ENCODE measurements at regions not wholly inside any gene's neighbourhood (a gene's known extent, or its start where the extent isn't known, plus 50 kb on each side); places are given as distances from the start of the nearest gene placed in this dataset.

DNA sequence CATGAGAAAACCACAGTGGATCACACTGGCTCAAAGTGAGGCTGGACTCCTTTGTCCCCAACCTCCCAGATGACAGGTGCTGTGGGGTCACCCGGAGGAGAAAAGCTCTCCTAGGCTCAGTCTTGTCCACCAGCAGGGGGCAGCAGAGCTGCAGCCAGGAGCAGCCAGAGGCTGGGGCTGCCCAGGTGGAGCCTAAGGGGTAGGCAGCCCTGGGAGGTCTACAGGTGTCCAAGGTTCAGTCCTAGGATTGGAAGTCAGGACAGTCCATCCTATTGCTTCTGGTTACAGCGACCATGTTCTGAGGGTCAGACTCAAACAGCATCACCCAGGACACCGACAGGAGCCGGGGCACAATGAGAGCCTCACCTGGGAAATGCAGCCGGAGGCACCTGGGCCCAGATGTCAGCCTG, 77.6 kb upstream of the IGLL5 start:
- no peaks in the 10 kb centered on the region for H3K27me3 ChIP-seq (ENCODE audit: low read depth, low read length)
- H3K4me3 ChIP-seq (ENCODE audit: low read depth in 1 of 2, low read length in 2 of 2): no peak overlapping the region
- no peaks in the 10 kb centered on the region for H3K4me1 ChIP-seq (ENCODE audit: control insufficient read depth in 1 of 2, insufficient read depth in 2 of 2, low read length in 2 of 2)
- H3K36me3 ChIP-seq (ENCODE audit: control insufficient read depth in 1 of 2, insufficient read depth in 2 of 2, low read length in 2 of 2): no peaks in the 10 kb centered on the region
- no peaks in the 10 kb centered on the region for H3K9me3 ChIP-seq (ENCODE audit: control insufficient read depth in 1 of 2, low read length in 2 of 2)
- no peak overlapping the region for H3K27ac ChIP-seq (ENCODE audit: low read length)

DNA sequence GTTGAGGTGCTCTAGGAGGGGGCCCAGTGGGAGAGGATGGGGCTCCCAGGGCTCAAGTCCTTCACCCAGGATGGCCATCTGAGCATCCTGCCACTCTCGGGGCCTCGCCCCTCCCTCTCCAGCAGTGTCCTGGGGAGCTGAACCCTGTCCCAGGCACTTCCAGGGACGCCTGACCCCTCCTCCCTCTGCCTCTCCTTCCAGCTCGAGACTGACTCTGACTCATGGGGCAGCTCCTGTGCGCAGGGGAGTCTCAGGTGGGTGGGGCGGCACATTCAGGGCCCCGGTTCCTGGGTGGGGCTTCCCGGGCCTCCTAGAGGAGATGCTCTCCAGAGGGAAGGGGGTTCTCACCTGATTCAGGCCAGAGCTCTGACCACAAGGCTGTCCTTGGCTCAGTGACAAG, 77.1 kb upstream of the IGLL5 start:
- Histone ChIP-seq H3K4me1 (ENCODE audit: control insufficient read depth in 1 of 2, insufficient read depth in 2 of 2, low read length in 2 of 2) (no peaks in the 10 kb centered on the region), H3K27me3 (ENCODE audit: low read depth, low read length) (no peaks in the 10 kb centered on the region), H3K9me3 (ENCODE audit: control insufficient read depth in 1 of 2, low read length in 2 of 2) (no peaks in the 10 kb centered on the region)

DNA sequence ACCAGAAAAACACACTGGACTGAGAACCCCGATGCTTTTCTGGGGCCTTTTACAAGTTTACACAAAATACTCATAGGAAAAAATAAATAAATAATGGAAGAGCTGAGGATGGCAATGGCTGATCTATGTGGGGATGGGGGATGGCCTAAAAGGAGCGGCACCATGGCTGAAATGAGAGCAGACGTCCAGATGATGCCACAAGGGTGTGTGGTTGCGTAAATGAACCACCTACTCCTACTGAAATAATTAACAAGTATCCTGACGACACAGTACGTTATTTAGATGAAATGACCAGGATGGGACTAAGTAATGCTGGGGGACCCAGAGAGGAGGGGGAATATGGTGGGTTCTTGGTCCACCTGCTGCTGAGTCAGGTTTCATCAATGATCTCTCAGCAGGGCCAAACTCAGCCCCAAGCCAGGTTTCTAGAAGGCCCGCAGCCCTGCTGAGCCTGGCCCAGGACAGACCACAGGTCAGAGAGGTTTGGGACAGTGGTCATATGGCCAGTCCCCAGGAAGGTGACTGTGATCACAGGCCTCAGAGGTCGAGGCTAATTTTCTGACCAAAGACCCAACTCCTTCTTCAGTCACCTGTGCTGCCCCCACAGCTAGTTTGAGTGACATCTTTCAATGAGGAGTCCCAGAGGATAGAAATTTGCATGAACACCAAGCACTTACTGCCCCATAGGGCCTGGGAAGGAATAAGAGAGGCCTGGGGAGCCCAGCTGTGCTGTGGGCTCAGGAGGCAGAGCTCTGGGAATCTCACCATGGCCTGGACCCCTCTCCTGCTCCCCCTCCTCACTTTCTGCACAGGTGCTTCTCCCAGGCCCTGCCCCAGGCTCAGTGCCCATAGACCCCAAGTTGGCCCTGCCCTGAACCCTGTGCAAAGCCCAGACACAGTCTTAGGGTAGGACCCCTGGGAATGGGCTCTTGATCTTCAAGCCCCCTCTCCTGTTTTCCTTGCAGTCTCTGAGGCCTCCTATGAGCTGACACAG, 76.3 kb upstream of the IGLL5 start:
- H3K4me1 ChIP-seq (ENCODE audit: control insufficient read depth in 1 of 2, insufficient read depth in 2 of 2, low read length in 2 of 2): no peaks in the 10 kb centered on the region
- H3K4me3 ChIP-seq (ENCODE audit: low read depth in 1 of 2, low read length in 2 of 2): no peak overlapping the region
- H3K36me3 ChIP-seq (ENCODE audit: control insufficient read depth in 1 of 2, insufficient read depth in 2 of 2, low read length in 2 of 2): no peaks in the 10 kb centered on the region
- H3K27me3 ChIP-seq (ENCODE audit: low read depth, low read length): no peaks in the 10 kb centered on the region
- H3K9me3 ChIP-seq (ENCODE audit: control insufficient read depth in 1 of 2, low read length in 2 of 2): no peaks in the 10 kb centered on the region
- no peak overlapping the region for H3K27ac ChIP-seq (ENCODE audit: low read length)

More for the DNA sequence above, 77.1 kb upstream of the IGLL5 start:
- Histone ChIP-seq H3K4me3 (ENCODE audit: low read depth in 1 of 2, low read length in 2 of 2) (no peak overlapping the region), H3K27ac (ENCODE audit: low read length) (no peak overlapping the region), H3K36me3 (ENCODE audit: control insufficient read depth in 1 of 2, insufficient read depth in 2 of 2, low read length in 2 of 2) (no peaks in the 10 kb centered on the region)

DNA sequence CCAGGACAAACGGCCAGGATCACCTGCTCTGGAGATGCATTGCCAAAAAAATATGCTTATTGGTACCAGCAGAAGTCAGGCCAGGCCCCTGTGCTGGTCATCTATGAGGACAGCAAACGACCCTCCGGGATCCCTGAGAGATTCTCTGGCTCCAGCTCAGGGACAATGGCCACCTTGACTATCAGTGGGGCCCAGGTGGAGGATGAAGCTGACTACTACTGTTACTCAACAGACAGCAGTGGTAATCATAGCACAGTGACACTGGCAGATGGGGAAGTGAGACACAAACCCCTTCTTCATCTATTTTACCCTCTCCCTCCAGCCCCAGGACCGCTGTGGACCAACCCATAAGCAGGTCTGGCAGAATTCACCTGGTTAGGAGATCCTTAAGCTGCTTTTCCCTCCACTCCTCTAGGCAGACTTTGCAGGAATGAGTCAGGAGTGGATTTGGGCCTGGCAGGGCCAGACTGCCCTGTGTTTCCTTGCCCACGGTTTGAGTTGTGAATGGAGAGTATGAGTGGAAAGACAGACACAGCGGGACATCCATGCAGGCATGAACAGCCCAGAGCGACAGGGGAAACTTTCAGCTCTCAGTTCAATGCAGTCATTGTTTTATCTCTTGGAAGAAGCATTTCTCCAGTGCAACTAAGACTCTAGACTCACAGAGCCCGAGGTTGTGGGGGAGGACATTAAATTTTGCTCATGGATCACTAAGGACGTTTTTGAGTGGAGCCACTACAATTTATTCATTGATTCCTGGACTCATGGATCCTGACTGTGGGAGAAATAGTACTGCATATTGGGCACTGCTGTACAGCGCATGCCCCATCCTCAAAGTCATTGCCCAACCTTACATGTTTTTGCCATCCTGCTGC, 75.3 kb upstream of the IGLL5 start:
- Histone ChIP-seq H3K4me3 (ENCODE audit: low read depth in 1 of 2, low read length in 2 of 2) (no peak overlapping the region), H3K9me3 (ENCODE audit: control insufficient read depth in 1 of 2, low read length in 2 of 2) (no peaks in the 10 kb centered on the region), H3K4me1 (ENCODE audit: control insufficient read depth in 1 of 2, insufficient read depth in 2 of 2, low read length in 2 of 2) (no peaks in the 10 kb centered on the region), H3K27ac (ENCODE audit: low read length) (no peak overlapping the region), H3K27me3 (ENCODE audit: low read depth, low read length) (no peaks in the 10 kb centered on the region), H3K36me3 (ENCODE audit: control insufficient read depth in 1 of 2, insufficient read depth in 2 of 2, low read length in 2 of 2) (no peaks in the 10 kb centered on the region)

DNA sequence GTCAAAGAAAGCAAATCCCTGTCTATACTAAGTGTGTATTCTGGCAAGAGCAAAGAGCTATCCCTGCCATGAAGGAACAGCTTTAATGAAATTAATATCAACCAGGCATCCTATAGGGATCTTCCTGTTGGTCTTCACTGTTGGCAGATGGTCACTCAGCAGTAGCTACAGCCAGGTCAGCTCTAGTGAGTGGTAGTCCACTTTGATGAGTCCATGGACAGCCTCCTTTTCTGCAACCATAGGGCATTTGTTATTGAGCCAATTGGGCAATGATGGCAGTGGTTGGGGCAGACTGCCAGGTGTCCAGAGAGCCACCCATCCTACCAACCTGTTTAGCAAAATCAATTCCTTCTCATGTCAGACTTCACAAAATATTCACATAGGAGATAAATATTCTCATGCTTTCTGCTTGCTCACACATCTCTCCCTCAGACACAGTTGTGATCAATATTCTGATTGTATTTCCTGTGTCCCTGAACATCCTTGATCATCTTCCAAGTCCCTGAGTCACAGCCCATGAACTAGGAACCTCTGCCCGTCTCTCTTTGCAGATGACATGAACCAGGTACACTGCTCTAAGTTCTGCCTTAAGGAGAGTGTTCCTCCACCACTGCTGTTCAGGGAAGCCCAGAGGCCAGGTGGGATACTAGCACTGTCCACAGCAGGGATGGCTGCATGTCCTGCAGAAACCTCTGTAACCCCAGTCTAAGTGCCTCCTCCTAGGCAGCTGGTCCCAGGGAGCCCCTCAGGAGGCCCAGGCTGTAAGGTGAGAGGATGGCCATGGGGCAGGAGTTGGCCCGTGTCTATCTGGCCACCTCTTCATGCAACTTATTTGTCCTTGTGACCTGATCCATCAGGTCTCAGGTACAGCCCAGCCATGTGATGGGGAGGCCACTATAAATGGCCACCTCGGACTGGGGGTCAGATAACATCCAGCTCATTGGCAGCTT, 74.2 kb upstream of the IGLL5 start:
- H3K9me3 ChIP-seq (ENCODE audit: control insufficient read depth in 1 of 2, low read length in 2 of 2): no peaks in the 10 kb centered on the region

DNA sequence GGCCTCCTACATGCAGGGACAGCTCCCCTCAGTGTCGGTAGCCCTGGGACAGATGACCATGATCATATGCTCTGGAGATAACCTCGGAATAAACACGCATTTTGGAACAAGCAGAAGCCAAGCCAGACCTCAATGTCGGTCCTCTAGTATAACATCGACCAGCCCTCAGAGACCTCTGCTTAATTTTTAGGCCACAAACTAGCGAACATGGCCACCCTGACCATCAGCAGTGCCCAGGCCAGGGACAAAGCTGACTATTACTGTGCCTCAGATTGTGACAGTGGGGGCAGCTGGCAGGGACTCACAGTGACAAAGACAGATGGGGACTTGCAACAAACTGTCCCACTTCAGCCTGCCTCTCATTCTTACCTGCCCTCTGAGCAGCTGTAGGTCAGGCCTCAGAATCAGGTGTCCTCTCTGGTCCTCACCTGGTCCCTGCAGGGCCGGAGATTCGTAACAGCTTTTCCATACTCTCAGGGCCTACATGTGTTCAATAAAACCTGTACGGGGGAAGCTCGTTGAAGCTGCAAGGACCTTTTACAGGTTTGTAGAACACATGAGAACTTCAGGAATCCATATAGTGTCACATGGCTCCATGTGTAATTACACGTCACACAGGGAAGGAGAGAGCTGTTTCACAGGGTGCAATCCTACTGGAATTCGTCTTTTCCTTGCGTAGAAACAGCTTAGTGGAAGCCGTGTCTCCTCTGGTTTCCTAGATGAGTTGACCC, 72.8 kb upstream of the IGLL5 start:
- no peaks in the 10 kb centered on the region for H3K4me1 ChIP-seq (ENCODE audit: control insufficient read depth in 1 of 2, insufficient read depth in 2 of 2, low read length in 2 of 2)
- H3K4me3 ChIP-seq (ENCODE audit: low read depth in 1 of 2, low read length in 2 of 2): no peak overlapping the region
- no peaks in the 10 kb centered on the region for H3K36me3 ChIP-seq (ENCODE audit: control insufficient read depth in 1 of 2, insufficient read depth in 2 of 2, low read length in 2 of 2)
- no peak overlapping the region for H3K27ac ChIP-seq (ENCODE audit: low read length)
- no peaks in the 10 kb centered on the region for H3K27me3 ChIP-seq (ENCODE audit: low read depth, low read length)
- H3K9me3 ChIP-seq (ENCODE audit: control insufficient read depth in 1 of 2, low read length in 2 of 2): no peaks in the 10 kb centered on the region

More for the DNA sequence above, 74.2 kb upstream of the IGLL5 start:
- Histone ChIP-seq H3K27ac (ENCODE audit: low read length) (no peak overlapping the region), H3K4me1 (ENCODE audit: control insufficient read depth in 1 of 2, insufficient read depth in 2 of 2, low read length in 2 of 2) (no peaks in the 10 kb centered on the region), H3K36me3 (ENCODE audit: control insufficient read depth in 1 of 2, insufficient read depth in 2 of 2, low read length in 2 of 2) (no peaks in the 10 kb centered on the region), H3K4me3 (ENCODE audit: low read depth in 1 of 2, low read length in 2 of 2) (no peak overlapping the region), H3K27me3 (ENCODE audit: low read depth, low read length) (no peaks in the 10 kb centered on the region)

DNA sequence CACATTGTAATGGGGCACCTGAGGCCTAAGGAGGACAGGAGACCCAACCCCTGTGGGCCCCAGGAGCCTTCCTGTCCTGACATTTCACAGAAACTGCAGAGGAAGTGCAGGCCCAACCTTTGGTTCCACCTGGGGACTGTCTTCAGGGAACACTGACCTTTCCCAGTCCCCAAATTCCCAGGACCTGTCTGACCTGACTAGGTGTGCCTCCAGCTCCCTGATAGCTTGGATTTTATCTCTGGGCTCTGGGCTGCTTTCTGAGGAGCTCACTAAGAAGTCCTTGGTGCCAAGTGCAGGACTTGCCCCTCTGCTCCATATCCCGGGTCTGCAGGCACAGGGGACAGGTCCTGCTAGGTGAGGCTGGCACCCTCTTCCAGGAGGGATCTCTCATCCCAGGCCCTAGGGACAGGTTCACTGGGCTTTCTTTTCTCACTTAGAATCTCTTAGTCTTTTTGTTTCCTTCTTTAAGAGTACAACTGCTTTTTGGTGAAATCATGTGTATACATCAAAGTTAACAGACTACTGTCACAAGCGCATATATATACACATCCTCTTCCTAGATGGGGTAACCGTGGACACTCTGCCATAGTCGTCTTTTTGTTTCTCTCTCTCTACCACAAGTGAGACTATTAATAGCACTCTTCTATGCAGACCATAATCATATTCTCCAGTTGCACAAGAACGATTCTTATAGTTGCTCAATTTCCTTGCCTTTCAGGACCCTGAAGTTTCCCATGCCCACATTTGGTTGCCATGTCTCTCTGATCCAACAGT, 72.0 kb upstream of the IGLL5 start:
- H3K36me3 ChIP-seq (ENCODE audit: control insufficient read depth in 1 of 2, insufficient read depth in 2 of 2, low read length in 2 of 2): no peaks in the 10 kb centered on the region
- H3K4me1 ChIP-seq (ENCODE audit: control insufficient read depth in 1 of 2, insufficient read depth in 2 of 2, low read length in 2 of 2): no peaks in the 10 kb centered on the region
- no peak overlapping the region for H3K27ac ChIP-seq (ENCODE audit: low read length)
- no peaks in the 10 kb centered on the region for H3K27me3 ChIP-seq (ENCODE audit: low read depth, low read length)
- H3K4me3 ChIP-seq (ENCODE audit: low read depth in 1 of 2, low read length in 2 of 2): no peak overlapping the region
- no peaks in the 10 kb centered on the region for H3K9me3 ChIP-seq (ENCODE audit: control insufficient read depth in 1 of 2, low read length in 2 of 2)

DNA sequence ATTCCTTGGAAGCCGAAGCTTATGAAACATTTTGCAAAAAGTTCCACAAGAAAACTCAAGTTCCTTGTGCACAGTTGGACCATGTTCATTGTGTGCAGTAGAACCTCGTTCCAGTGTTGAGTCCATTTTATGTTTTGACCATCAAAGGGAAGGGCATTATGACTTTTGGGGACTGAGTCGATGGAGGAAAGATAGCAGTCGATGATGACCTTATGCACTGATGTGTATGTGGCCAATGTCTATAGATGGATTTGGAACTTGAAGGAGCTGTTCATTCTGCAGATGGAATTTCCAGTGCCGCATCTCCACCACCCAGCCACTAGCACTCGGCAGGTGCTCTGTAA, 71.5 kb upstream of the IGLL5 start:
- H3K4me1 ChIP-seq (ENCODE audit: control insufficient read depth in 1 of 2, insufficient read depth in 2 of 2, low read length in 2 of 2): no peaks in the 10 kb centered on the region
- no peaks in the 10 kb centered on the region for H3K36me3 ChIP-seq (ENCODE audit: control insufficient read depth in 1 of 2, insufficient read depth in 2 of 2, low read length in 2 of 2)
- no peaks in the 10 kb centered on the region for H3K27me3 ChIP-seq (ENCODE audit: low read depth, low read length)
- no peaks in the 10 kb centered on the region for H3K9me3 ChIP-seq (ENCODE audit: control insufficient read depth in 1 of 2, low read length in 2 of 2)
- no peak overlapping the region for H3K4me3 ChIP-seq (ENCODE audit: low read depth in 1 of 2, low read length in 2 of 2)
- no peak overlapping the region for H3K27ac ChIP-seq (ENCODE audit: low read length)

DNA sequence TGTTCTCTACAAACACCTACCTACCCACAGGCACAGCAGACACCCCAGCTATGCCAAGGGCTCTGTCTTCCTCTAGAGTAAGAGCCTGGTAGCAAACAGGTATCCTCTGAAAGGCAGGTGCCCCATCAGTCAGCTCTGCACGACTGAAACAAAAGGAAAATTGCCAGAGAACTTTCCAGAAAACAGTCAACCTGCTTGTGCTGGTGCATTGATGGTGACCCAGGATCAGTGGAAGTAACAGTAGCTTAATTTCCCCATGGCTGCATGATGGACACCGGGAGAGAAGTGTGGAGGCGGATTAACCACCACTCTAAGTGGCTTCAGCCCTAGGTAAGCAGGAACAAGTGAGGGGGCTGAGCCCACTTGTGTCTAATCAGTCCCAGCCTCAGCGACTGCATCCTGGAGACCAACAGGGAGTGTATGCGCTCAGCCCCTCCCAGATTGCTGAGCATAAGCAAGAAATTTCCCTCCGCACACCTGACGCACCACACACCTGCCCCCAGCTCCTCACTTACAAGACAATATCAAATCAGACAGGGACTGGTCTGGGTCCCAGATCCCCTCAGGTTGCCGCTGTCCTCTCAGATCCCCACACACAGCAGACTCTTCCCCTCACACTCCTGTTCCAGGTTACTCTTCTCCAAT, 70.7 kb upstream of the IGLL5 start:
- no peaks in the 10 kb centered on the region for H3K36me3 ChIP-seq (ENCODE audit: control insufficient read depth in 1 of 2, insufficient read depth in 2 of 2, low read length in 2 of 2)
- no peak overlapping the region for H3K4me3 ChIP-seq (ENCODE audit: low read depth in 1 of 2, low read length in 2 of 2)
- H3K9me3 ChIP-seq (ENCODE audit: control insufficient read depth in 1 of 2, low read length in 2 of 2): no peaks in the 10 kb centered on the region
- no peaks in the 10 kb centered on the region for H3K27me3 ChIP-seq (ENCODE audit: low read depth, low read length)
- no peak overlapping the region for H3K27ac ChIP-seq (ENCODE audit: low read length)
- no peaks in the 10 kb centered on the region for H3K4me1 ChIP-seq (ENCODE audit: control insufficient read depth in 1 of 2, insufficient read depth in 2 of 2, low read length in 2 of 2)
